ENCODE measurements at regions not wholly inside any gene's neighbourhood (a gene's known extent, or its start where the extent isn't known, plus 50 kb on each side); places are given as distances from the start of the nearest gene placed in this dataset.

- Histone ChIP-seq H3K4me3 (no peak overlapping the region), H3K9me3 (no peaks in the 10 kb centered on the region), H3K4me1 (no peaks in the 10 kb centered on the region), H3K36me3 (no peaks in the 10 kb centered on the region), H3K27ac (no peak overlapping the region), H3K27me3 (no peaks in the 10 kb centered on the region)
- TF ChIP-seq CTCF (IDR thresholded peaks at IDR 0.05) = no peak
- no peak for DNase-seq (ENCODE audit: low spot score)
Measured at GRCh38 chr6:51098791-51099190, 280.1 kb downstream of the TFAP2B start.

- H3K36me3 ChIP-seq = no peaks in the 10 kb centered on the region
- no peak overlapping the region for H3K4me3 ChIP-seq
- no peaks in the 10 kb centered on the region for H3K4me1 ChIP-seq
- TF ChIP-seq CTCF (IDR thresholded peaks at IDR 0.05) = no peak
- H3K27me3 ChIP-seq = no peaks in the 10 kb centered on the region
- no peaks in the 10 kb centered on the region for H3K9me3 ChIP-seq
- DNase-seq (ENCODE audit: low spot score) = no peak
- H3K27ac ChIP-seq = no peak overlapping the region
Measured at GRCh38 chr6:51099201-51099600, 280.5 kb downstream of the TFAP2B start.

- H3K4me1 ChIP-seq = no peaks in the 10 kb centered on the region
- no peak for DNase-seq (ENCODE audit: low spot score)
- H3K36me3 ChIP-seq = no peaks in the 10 kb centered on the region
- no peak for TF ChIP-seq CTCF (IDR thresholded peaks at IDR 0.05)
- no peak overlapping the region for H3K4me3 ChIP-seq
- no peak overlapping the region for H3K27ac ChIP-seq
- no peaks in the 10 kb centered on the region for H3K9me3 ChIP-seq
- no peaks in the 10 kb centered on the region for H3K27me3 ChIP-seq
Measured at GRCh38 chr6:51105357-51105756, 286.7 kb downstream of the TFAP2B start.

GRCh38 chr6:51107769-51108203 lies 289.1 kb downstream of the TFAP2B start:
- Histone ChIP-seq H3K27me3 (no peaks in the 10 kb centered on the region), H3K36me3 (no peaks in the 10 kb centered on the region), H3K4me3 (no peak overlapping the region)

GRCh38 chr6:51108563-51109234 lies 290.0 kb downstream of the TFAP2B start:
- H3K4me3 ChIP-seq = no peak overlapping the region
- no peak for DNase-seq (ENCODE audit: low spot score)
- no peak for TF ChIP-seq CTCF (IDR thresholded peaks at IDR 0.05)
- no peak overlapping the region for H3K27ac ChIP-seq
- H3K9me3 ChIP-seq = no peaks in the 10 kb centered on the region
- H3K4me1 ChIP-seq = no peaks in the 10 kb centered on the region
- H3K36me3 ChIP-seq = no peaks in the 10 kb centered on the region
- H3K27me3 ChIP-seq = no peaks in the 10 kb centered on the region

More at GRCh38 chr6:51107769-51108203, 289.1 kb downstream of the TFAP2B start:
- H3K27ac ChIP-seq = no peak overlapping the region
- H3K4me1 ChIP-seq = no peaks in the 10 kb centered on the region
- no peaks in the 10 kb centered on the region for H3K9me3 ChIP-seq
- no peak for DNase-seq (ENCODE audit: low spot score)
- no peak for TF ChIP-seq CTCF (IDR thresholded peaks at IDR 0.05)

GRCh38 chr6:51112731-51113130 lies 294.1 kb downstream of the TFAP2B start:
- H3K4me1 ChIP-seq = no peaks in the 10 kb centered on the region
- TF ChIP-seq CTCF (IDR thresholded peaks at IDR 0.05) = no peak
- H3K4me3 ChIP-seq = no peak overlapping the region
- H3K36me3 ChIP-seq = no peaks in the 10 kb centered on the region
- no peaks in the 10 kb centered on the region for H3K9me3 ChIP-seq
- no peaks in the 10 kb centered on the region for H3K27me3 ChIP-seq
- DNase-seq (ENCODE audit: low spot score) = no peak
- no peak overlapping the region for H3K27ac ChIP-seq
